ENCODE measurements at regions not wholly inside any gene's neighbourhood (a gene's known extent, or its start where the extent isn't known, plus 50 kb on each side); places are given as distances from the start of the nearest gene placed in this dataset.
"Not testable (repeated sequence)": the region's sequence is repeated elsewhere in the genome, so short reads cannot be mapped to it uniquely, and the experiment has no call there.

GRCh38 chr6:137401088-137401487 is 93.1 kb downstream of the OLIG3 start:
- DNase-seq (ENCODE audit: low read depth in 1 of 2, low spot score in 1 of 2), result no peak

DNA sequence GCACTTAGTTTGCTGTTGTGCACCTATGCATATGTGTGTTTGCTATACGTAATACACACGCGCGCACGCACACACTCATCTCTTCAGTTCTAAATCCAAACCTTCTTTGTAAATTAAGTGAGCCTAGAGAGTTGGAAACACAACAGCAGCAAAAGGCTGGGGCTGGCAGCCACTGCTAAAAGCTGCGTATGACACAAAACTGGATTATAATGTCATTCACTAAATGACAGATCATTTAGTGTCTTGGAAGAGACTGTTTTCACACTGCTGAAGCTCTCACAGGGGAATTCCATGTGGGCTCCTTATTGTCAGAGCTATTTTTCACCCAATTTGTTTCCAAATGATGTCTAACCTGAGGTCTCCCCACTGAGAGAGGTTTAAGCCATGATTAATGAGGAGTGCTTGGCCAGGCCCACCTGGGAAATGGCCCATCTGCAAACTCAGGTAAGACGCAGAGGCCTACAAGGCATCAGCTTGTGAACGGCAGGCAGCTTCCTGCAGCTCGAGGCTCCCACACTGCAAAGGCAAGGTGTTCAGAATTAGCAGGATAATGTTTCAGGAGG is 94.2 kb downstream of the OLIG3 start:
- no peak for DNase-seq (ENCODE audit: low read depth in 1 of 2, low spot score in 1 of 2)

GRCh38 chr6:137395316-137395715 is 98.9 kb downstream of the OLIG3 start:
- no peak for DNase-seq (ENCODE audit: low read depth in 1 of 2, low spot score in 1 of 2)

DNA sequence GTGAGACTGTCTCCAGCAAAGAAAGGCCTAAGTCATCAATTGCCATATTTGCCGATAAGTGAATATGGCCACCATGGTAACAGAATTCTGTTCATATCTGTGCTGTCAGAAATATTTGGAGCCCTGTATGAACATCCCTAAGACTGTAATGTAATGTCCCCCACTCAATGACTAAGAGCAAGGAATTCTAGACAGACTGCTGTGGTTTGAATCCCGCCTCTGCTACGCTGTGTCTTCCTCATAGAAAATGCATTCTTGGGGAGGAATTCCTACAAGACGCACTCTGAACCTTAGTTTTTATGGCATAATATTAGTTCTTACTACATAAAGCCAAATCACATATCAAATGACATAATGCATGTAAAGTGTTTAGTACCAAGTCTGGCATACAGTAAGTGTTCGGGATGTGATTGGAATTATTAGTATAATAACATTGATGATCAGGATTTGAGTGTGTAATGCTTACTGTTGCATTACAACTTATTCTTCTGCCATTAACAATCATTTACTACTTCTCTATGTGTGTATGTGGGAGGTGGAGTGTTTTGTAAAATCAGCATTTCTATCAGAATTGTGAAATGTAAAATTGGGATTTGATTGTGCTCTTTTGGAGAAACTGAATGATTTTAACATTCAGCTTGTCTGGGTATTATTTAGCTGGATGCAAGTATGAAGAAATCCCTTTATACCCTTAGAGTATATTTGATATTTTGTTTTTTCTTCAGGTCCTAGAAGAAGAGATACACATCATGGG is 103.0 kb downstream of the OLIG3 start:
- no peak for DNase-seq (ENCODE audit: low read depth in 1 of 2, low spot score in 1 of 2)

DNA sequence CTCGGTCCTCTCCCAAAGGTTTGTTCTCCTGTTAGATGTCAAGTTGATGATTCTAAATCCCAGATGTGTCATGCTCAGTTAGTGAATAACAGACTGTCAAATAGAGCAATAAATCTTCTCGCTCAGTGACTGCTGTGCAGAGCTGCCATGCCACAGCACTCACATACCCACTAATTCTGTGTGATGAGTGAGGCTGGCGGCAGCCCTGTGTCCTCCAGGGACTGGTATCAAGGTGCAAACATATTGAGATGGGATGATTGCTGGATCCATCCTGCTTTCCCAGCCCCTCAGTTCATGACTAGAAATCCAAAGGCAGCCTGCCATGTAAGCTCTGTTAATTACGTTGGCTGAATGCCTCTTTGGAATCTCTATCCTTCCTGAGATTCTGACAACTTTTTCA is 103.9 kb downstream of the OLIG3 start:
- no peak for DNase-seq (ENCODE audit: low read depth in 1 of 2, low spot score in 1 of 2)

DNA sequence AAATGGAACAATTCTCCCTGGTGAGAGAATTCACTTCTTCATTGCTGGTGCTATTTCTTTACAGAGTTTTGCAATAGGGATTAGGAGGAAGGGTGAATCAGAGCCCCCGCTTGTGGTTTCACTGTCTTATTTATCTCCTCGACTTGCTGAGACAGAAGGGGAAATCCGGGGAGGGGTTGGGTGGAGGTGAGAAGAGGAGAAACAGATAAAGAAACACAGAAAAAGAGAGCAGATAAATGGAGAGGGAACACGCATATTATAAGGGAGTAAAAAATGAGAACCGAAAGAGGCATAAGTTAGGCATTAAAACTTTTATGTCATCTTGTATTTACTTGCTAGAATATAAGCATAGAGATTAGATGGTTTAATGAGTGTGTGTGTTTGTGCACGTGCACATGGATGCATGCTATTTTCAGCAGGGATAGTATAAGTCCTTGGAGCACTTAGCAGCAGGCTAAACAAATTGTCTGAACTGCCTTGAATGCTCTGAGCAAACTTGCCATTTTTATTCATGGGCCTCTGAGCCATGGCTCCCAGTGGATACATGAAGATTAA is 105.0 kb downstream of the OLIG3 start:
- peak; percentile 24 to 26 for DNase-seq (ENCODE audit: low read depth in 1 of 2, low spot score in 1 of 2)

DNA sequence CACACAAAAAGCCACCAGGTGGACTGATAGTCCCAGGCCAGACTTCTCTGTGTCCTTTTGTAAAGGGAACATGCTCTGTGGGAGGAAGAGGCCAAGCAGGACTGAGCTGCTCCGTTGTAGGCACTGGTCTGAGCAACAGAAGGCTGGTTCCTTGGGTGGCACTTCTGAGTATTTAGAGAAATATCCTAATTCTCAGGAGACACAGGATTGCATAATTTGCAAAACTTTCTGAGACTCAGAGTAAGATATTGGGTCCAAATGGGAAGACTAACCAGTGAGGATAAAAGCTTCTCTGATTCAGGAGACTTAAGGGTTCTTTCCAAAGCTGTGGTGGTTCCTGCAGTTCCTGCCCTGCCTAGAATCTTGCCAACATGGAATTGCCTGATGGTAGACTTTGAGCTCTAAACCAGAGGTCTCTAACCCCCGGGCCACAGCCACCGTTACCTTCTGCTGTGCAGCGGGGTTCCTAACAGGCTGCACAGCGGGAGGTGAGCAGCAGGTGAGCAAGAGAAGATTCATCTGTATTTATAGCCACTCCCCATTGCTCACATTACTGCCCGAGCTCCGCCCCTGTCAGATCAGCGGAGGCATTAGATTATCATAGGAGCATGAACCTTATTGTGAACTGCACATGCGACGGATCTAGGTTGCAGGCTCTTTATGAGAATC is 107.0 kb downstream of the OLIG3 start:
- DNase-seq (ENCODE audit: low read depth in 1 of 2, low spot score in 1 of 2), result no peak

DNA sequence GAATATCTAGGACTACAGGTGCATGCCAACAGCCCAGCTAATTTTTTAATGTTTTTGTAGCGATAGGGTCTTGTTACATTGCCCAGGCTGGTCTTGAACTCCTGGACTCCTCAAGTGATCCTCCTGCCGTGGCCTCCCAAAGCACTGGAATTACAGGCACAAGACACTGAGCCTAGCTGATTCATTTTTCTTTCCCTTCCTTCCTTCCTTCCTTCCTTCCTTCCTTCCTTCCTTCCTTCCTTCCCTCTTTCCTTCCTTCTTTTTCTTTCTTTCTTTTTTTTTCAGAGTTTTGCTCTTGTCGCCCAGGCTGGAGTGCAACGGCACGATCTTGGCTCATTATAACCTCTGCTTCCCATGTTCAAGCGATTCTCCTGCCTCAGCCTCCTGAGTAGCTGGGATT is 110.9 kb downstream of the OLIG3 start:
- DNase-seq (ENCODE audit: low read depth in 1 of 2, low spot score in 1 of 2), result not testable (repeated sequence)

DNA sequence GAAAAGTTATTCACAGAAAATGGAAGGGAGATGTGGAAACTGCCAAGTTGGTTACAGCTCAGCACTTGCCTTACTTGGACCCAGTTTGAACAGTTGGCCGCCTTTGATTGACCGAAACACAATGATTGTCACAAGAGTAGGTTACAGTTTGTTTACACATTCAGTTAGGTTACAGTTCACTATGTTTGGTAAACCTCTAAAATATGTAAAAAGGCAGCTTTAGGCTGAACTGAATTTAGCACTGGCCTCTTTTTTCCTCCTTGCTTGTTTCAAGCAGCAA is 116.2 kb downstream of the OLIG3 start:
- no peak for DNase-seq (ENCODE audit: low read depth in 1 of 2, low spot score in 1 of 2)

- no peak for DNase-seq (ENCODE audit: low read depth in 1 of 2, low spot score in 1 of 2)
Measured at GRCh38 chr6:137373296-137373695, 120.9 kb downstream of the OLIG3 start.

DNA sequence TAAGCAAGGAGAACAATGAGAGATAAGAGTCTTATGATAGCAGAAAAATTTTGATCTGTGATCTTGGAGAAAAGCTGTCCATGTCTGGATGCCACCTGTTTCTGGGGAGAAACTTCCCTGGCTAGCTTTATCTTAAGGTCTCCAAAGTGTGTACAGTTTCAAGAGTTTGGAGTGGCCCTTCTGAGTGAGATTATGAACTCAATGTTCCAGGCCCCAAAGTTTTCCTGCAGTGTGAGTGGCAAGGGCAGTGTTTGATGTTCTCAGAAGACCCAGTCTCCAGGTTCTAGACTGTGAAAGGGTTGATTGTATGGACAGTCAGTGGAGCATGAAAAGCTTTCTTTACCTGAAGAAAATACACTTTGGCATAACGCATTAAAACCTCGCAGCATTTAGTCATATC is 121.7 kb downstream of the OLIG3 start:
- DNase-seq (ENCODE audit: low read depth in 1 of 2, low spot score in 1 of 2), result no peak

DNA sequence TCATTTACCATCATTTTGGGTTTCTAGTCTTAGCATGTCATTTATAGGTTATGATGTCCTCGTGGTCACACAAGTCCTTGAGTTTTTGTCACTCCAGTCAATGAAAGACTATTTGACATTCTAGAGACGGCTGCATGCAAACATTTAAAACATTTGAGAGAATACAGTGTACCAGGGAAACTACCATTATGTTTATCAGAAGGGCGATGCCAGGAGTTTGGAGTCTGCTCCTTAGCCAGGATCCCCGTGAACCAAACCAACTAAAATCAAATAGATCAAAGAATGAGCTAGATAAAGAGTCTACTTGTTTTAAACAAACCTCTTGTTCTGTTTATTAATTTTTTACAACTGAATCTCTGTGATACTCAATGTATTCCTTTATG is 122.6 kb downstream of the OLIG3 start:
- no peak for DNase-seq (ENCODE audit: low read depth in 1 of 2, low spot score in 1 of 2)

- no peak for DNase-seq (ENCODE audit: low read depth in 1 of 2, low spot score in 1 of 2)
Measured at GRCh38 chr6:137370871-137371633, 123.1 kb downstream of the OLIG3 start.

DNA sequence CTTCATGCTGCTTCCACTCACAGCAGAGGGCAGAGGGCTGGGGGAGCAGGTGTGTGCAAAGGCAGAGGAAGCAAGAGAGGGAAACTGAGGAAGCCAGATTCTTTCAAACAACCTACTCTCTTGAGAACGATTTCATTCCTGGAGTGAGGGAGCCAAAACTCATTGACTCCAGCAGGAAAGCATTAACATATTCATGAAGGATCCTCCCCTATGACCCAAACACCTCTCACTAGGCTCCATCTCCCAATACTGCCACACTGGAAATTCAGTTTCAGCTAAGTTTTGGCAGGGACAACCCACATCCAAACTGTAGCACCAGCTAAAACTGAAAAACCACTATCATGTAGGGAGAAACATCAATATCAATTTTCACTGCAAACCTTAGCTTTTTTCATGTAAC is 125.1 kb downstream of the OLIG3 start:
- DNase-seq (ENCODE audit: low read depth in 1 of 2, low spot score in 1 of 2), result no peak

GRCh38 chr6:137365707-137366437 is 128.3 kb downstream of the OLIG3 start:
- DNase-seq (ENCODE audit: low read depth in 1 of 2, low spot score in 1 of 2), result no peak

DNA sequence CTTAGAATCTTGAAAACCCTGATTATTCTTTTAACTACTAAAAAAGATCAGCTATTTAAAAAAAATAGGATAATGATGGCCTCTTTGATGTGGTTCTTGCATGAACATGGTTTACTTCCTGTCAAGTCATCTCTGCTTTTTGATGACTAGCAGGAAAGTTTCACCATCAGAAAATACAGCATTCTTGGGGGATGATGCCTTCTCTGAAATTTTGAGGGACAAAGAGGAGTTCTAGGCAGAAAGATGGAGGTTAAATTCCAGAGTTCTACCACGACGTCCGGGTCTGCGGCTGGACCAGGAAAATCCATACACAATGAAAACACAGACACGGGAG is 130.4 kb downstream of the OLIG3 start:
- no peak for DNase-seq (ENCODE audit: low read depth in 1 of 2, low spot score in 1 of 2)

- no peak for DNase-seq (ENCODE audit: low read depth in 1 of 2, low spot score in 1 of 2)
Measured at GRCh38 chr6:137362878-137363804, 131.1 kb downstream of the OLIG3 start.

GRCh38 chr6:137361701-137362100 is 132.5 kb downstream of the OLIG3 start:
- DNase-seq (ENCODE audit: low read depth in 1 of 2, low spot score in 1 of 2), result no peak

GRCh38 chr6:137358273-137358672 is 135.9 kb downstream of the OLIG3 start:
- no peak for DNase-seq (ENCODE audit: low read depth in 1 of 2, low spot score in 1 of 2)

- DNase-seq (ENCODE audit: low read depth in 1 of 2, low spot score in 1 of 2), result no peak
Measured at GRCh38 chr6:137357948-137358266, 136.3 kb downstream of the OLIG3 start.
